ENCODE measurements at regions not wholly inside any gene's neighbourhood (a gene's known extent, or its start where the extent isn't known, plus 50 kb on each side); places are given as distances from the start of the nearest gene placed in this dataset.

DNA sequence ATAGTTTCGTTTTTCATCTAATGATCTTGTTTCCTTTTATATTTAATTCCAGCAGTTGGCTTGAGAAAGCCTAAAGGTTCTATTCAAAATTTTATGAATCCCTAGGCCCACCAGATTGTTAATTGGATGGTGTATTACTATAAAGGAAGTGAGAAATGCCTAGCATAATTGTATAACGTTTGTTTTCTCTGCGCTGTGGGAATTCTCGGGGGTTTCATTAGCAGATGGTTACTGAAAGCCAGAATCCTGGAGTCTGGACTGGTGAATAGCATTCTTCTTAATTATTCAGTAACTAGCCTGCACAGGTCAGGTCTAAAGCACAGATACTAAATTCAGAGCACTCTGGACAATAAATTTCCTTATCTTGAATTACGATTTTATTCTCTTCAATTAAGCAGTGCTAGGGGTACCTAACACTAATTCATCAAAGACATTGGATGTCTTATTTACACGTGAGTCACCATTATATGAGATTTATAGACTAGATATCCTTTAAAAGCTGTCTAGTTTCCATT lies 459.4 kb downstream of the DTHD1 start (continued):
- no peak for TF ChIP-seq NFE2L1 (tag; IDR thresholded peaks at IDR 0.05; ENCODE audit: borderline replicate concordance, low read depth)
- no peak for TF ChIP-seq ERF (CRISPR knock-in tag; IDR thresholded peaks at IDR 0.05)
- TF ChIP-seq ETV5 (CRISPR knock-in tag; IDR thresholded peaks at IDR 0.05; ENCODE audit: low read depth) = no peak

DNA sequence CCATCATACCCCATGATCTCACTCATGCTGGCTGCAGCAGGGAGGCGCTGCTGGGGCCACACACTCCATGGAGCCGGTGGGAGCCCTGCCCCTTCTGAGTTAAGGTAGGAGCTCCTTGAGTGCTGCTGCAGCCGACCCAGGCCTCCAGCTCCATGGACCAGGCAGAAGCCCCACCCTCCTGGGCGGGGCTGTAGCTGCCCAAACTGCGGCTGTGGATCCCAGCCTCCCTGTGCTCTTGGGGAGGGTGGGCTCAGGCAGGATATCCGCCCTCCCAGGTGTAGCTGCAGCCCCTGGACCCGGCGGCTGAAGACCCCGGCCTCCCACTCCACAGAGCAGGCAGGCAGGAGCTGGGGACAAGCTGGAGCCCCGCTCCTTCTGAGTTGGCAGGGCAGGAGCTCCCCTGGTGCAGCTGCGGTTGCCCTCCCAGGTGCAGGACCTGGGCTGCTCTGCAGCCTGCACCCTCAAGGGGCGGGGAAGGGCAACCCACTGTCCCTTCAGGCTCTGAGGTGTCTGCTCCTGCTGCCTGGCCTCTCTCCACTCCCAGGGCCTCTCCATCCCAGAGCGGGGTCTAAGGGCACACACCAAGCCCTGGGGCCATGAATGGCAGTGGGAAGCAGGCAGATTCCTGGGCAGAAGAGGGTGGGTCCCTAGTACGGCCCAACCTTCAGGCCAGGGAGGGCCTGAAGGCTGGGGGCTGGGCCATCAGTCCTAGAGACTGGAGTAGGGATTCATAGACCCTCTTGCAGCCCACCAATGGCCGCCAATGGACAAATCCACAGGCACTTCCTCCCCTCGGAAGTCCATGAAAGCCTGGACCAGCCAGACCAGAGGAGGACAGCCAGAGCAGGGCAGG lies 466.1 kb downstream of the DTHD1 start:
- Histone ChIP-seq H3K4me3 (no peak overlapping the region), H2AFZ (ENCODE audit: low read depth, low read length) (no peak overlapping the region), H3K4me2 (ENCODE audit: insufficient read depth, low read length) (no peak overlapping the region), H3K4me1 (replicated peaks in 1 of 2; ENCODE audit: control insufficient read depth in 2 of 2, insufficient read depth in 2 of 2, low read length in 2 of 2) (peaks cover 0 to 6% of the 10 kb centered on the region in 2 experiments; a peak in 1 of 5 replicates), H4K20me1 (replicated peaks; ENCODE audit: control insufficient read depth, insufficient read depth, low read length) (no peaks in the 10 kb centered on the region), H3K9me3 (replicated peaks; ENCODE audit: control insufficient read depth, insufficient read depth, low read depth, low read length) (no peaks in the 10 kb centered on the region), H3K9me1 (ENCODE audit: control insufficient read depth, insufficient read depth, low read length) (no peaks in the 10 kb centered on the region), H3K27me3 (ENCODE audit: control insufficient read depth in 2 of 2, insufficient read depth in 2 of 2, low read length in 2 of 2) (no peaks in the 10 kb centered on the region), H3K79me2 (ENCODE audit: control insufficient read depth, insufficient read depth, low read length) (no peaks in the 10 kb centered on the region), H3K27ac (ENCODE audit: extremely low read depth, low read depth, low read length) (no peak overlapping the region), H3K9ac (ENCODE audit: insufficient read depth in 1 of 2, low read depth in 2 of 2, low read length in 2 of 2) (no peak overlapping the region), H3K36me3 (ENCODE audit: control insufficient read depth, insufficient read depth, low read length) (no peaks in the 10 kb centered on the region)
- in situ Hi-C loops (cut with MboI) (no loop called here), intact Hi-C loops (cut with micrococcal nuclease) (no loop called here)
- DNase-seq (ENCODE audit: extremely low read depth in 1 of 4, low spot score in 3 of 4) = peak in 1 of 4 experiments; percentile 21
- TF ChIP-seq XRCC3 (IDR thresholded peaks at IDR 0.05) (no peak), MCM2 (IDR thresholded peaks at IDR 0.05; ENCODE audit: low read depth) (no peak), ASH1L (IDR thresholded peaks at IDR 0.05; ENCODE audit: borderline replicate concordance, low read depth, partially characterized antibody) (no peak), ZNF3 (CRISPR knock-in tag; IDR thresholded peaks at IDR 0.05) (no peak), PHB2 (IDR thresholded peaks at IDR 0.05; ENCODE audit: low read depth) (no peak), NR3C1 (CRISPR knock-in tag; IDR thresholded peaks at IDR 0.05) (no peak), ZNF57 (CRISPR knock-in tag; IDR thresholded peaks at IDR 0.05) (no peak), BRD4 (IDR thresholded peaks at IDR 0.05) (no peak)
- FAIRE-seq = no peak
- BruUV-seq (replicated peaks) = no TSS peak
- under 1% methylated on average over 12 of the region's 16 CpGs for WGBS (ENCODE audit: insufficient coverage, low coverage, missing lambda C conversion rate)
- CTCF ChIA-PET (ENCODE audit: low intra/inter-chr PET ratio) = no interaction called here
- POLR2A ChIA-PET = interaction anchor here (0.6 kb wide), 2 partner anchors 10 to 835 kb away, joined by 3 read pairs; no protein-coding TSS in a partner anchor
- peak; percentile 51; the same call in 2 of the 3 replicates for ATAC-seq
